ENCODE measurements at regions not wholly inside any gene's neighbourhood (a gene's known extent, or its start where the extent isn't known, plus 50 kb on each side); places are given as distances from the start of the nearest gene placed in this dataset.

GRCh38 chr21:31580866-31581276, 78.6 kb upstream of the SOD1 start:
- TF ChIP-seq REST (IDR thresholded peaks at IDR 0.05; ENCODE audit: insufficient read depth in 1 of 2, low read depth in 2 of 2, low read length in 2 of 2) (no peak), POLR2AphosphoS5 (IDR thresholded peaks at IDR 0.05; ENCODE audit: low read depth, low read length) (no peak), SIN3A (IDR thresholded peaks at IDR 0.05; ENCODE audit: borderline replicate concordance, insufficient read depth, low read length) (no peak), TAF1 (IDR thresholded peaks at IDR 0.05; ENCODE audit: borderline replicate concordance, insufficient read depth, low read length) (no peak), FOXP2 (optimal IDR thresholded peaks at IDR 0.05; ENCODE audit: borderline replicate concordance, extremely low read depth, extremely low read length, insufficient read depth) (no peak)

Measured in PFSK-1 (cell line).